Neural cell (in vitro differentiated cells): ENCODE measurements at regions not wholly inside any gene's neighbourhood (a gene's known extent, or its start where the extent isn't known, plus 50 kb on each side); places are given as distances from the start of the nearest gene placed in this dataset.

Source experiments
- CTCF ChIP-seq: fragments of 450-650 bp; IDR thresholded peaks from 2 replicates; pipeline ENCODE4 v1.5.1; 2014; ENCODE audit warnings: antibody characterized with exemption, mild to moderate bottlenecking, moderate library complexity; ENCODE audit not compliant: poor library complexity, severe bottlenecking
- EP300 ChIP-seq: fragments of 450-650 bp; conservative IDR thresholded peaks from 2 replicates; pipeline ENCODE4 v1.6.1; 2014; ENCODE audit warnings: antibody characterized with exemption, mild to moderate bottlenecking, moderate library complexity; ENCODE audit not compliant: poor library complexity, severe bottlenecking
- EZH2 ChIP-seq: fragments of 200-600, 300-800 bp; shearing (Covaris generic), sonication (generic); IDR thresholded peaks from 2 replicates; pipeline ENCODE4 v1.6.1; 2014; ENCODE audit warnings: antibody characterized with exemption, low read length, borderline replicate concordance, mild to moderate bottlenecking; ENCODE audit not compliant: insufficient read depth, poor library complexity, severe bottlenecking
- MXI1 ChIP-seq: fragments of 450-650 bp; conservative IDR thresholded peaks from 2 replicates; pipeline ENCODE4 v1.6.1; 2014; ENCODE audit warnings: antibody characterized with exemption, mild to moderate bottlenecking; ENCODE audit not compliant: poor library complexity, severe bottlenecking
- POLR2AphosphoS5 ChIP-seq: IDR thresholded peaks from 2 replicates; pipeline ENCODE4 v1.6.1; 2012
- RAD21 ChIP-seq: fragments of 450-650 bp; conservative IDR thresholded peaks from 2 replicates; pipeline ENCODE4 v1.6.1; 2014; ENCODE audit warnings: antibody characterized with exemption, mild to moderate bottlenecking, moderate library complexity
- REST ChIP-seq: IDR thresholded peaks from 2 replicates; pipeline ENCODE4 v1.6.1; 2012; ENCODE audit warnings: borderline replicate concordance
- TAF1 ChIP-seq: IDR thresholded peaks from 2 replicates; pipeline ENCODE4 v1.6.1; 2012; ENCODE audit warnings: low read depth

- TF ChIP-seq EZH2 (no peak), TAF1 (no peak), CTCF (no peak), MXI1 (no peak), REST (no peak), EP300 (no peak), RAD21 (no peak), POLR2AphosphoS5 (no peak)
These were observed 1087.1 kb downstream of the TBC1D22A start for GRCh38 chr22:47849576-47849975.
